Dedifferentiated amniotic fluid mesenchymal stem cell (primary cell): ENCODE measurements at regions not wholly inside any gene's neighbourhood (a gene's known extent, or its start where the extent isn't known, plus 50 kb on each side); places are given as distances from the start of the nearest gene placed in this dataset.

Experiments used
- DNase-seq: peaks from one replicate; pipeline ENCODE4 v3.0.0-alpha.2; 2016; ENCODE audit errors: extremely low spot score

GRCh38 chr12:114936148-114937079, 252.4 kb upstream of the TBX3 start:
- DNase-seq = no peak

- no peak for DNase-seq
Measured at GRCh38 chr12:114935658-114936057, 251.7 kb upstream of the TBX3 start.

- peak; percentile 44 for DNase-seq
Measured at GRCh38 chr12:114933428-114934160, 249.6 kb upstream of the TBX3 start.

- DNase-seq = no peak
Measured at GRCh38 chr12:114932806-114933205, 248.8 kb upstream of the TBX3 start.

GRCh38 chr12:114931025-114931424, 247.1 kb upstream of the TBX3 start:
- no peak for DNase-seq

GRCh38 chr12:114926341-114926740, 242.4 kb upstream of the TBX3 start:
- DNase-seq = no peak

GRCh38 chr12:114924946-114925475, 241.0 kb upstream of the TBX3 start:
- DNase-seq = no peak

GRCh38 chr12:114921781-114922180, 237.8 kb upstream of the TBX3 start:
- DNase-seq = no peak

- no peak for DNase-seq
Measured at GRCh38 chr12:114920771-114921554, 237.0 kb upstream of the TBX3 start.

GRCh38 chr12:114919479-114919878, 235.5 kb upstream of the TBX3 start:
- no peak for DNase-seq

GRCh38 chr12:114918535-114919233, 234.7 kb upstream of the TBX3 start:
- DNase-seq = no peak

GRCh38 chr12:114917953-114918352, 234.0 kb upstream of the TBX3 start:
- DNase-seq = no peak

- DNase-seq = no peak
Measured at GRCh38 chr12:114917307-114917706, 233.3 kb upstream of the TBX3 start.

- DNase-seq = no peak
Measured at GRCh38 chr12:114916541-114916940, 232.6 kb upstream of the TBX3 start.

- no peak for DNase-seq
Measured at GRCh38 chr12:114916124-114916523, 232.1 kb upstream of the TBX3 start.

GRCh38 chr12:114913871-114914801, 230.2 kb upstream of the TBX3 start:
- DNase-seq = no peak

GRCh38 chr12:114912811-114913210, 228.8 kb upstream of the TBX3 start:
- DNase-seq = no peak

- no peak for DNase-seq
Measured at GRCh38 chr12:114911196-114911595, 227.2 kb upstream of the TBX3 start.

GRCh38 chr12:114904254-114905003, 220.5 kb upstream of the TBX3 start:
- no peak for DNase-seq
